ENCODE measurements at regions not wholly inside any gene's neighbourhood (a gene's known extent, or its start where the extent isn't known, plus 50 kb on each side); places are given as distances from the start of the nearest gene placed in this dataset.
A peak's percentile ranks its signal among the peaks of the same experiment; 100 is the strongest.
"Not testable (repeated sequence)": the region's sequence is repeated elsewhere in the genome, so short reads cannot be mapped to it uniquely, and the experiment has no call there.

DNA sequence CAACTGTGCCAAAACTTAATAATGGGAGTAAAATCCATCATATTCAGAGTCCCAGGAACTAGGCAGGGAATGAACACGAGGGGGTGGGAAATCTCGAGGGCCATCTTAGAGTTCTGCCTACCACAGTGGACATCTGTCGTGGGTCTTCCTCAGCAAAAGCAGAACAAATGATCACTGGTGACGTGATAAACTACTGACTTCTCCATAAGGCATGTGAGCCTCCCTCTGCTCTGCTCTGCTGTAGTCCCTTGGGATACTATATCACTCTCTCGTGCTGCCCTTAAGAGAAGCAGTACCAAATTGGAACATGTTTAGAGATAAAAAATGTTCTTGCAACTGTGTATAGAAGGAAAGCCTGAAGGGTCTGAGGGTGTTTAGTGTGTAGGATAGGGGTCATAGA, 180.5 kb downstream of the SPDYE17 start:
- DNase-seq, result not testable (repeated sequence)

DNA sequence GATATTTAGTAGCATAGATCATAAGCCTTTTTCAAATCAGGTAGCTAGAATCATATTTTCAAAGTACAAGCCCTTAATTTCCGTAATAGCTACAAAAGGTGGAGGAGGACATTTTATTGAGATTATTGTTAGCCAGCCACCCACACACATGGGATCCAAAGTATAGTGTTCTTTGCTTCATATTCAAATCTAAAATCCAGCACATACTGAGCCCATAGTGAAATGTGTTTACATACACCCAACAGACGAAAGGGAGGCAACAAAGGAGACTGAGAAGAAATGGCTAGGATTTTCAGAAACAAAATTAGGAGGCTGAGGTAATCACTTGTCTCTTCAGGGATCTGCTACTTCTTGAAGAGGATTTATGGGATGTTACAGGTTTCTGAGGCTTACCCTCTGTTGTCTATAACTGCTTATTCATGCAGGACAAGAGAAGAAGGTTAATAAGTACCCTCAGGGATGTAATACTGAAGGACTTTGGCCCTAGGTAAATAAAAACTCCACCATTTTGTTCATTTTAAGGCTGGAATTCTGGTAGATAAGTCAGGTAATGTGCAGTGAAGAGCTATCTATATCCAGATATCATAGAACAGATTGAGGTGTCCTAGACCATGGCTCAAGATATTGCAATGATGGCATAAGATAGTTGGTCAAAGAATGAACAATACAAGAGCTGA, 182.1 kb downstream of the SPDYE17 start:
- not testable (repeated sequence) for DNase-seq

DNA sequence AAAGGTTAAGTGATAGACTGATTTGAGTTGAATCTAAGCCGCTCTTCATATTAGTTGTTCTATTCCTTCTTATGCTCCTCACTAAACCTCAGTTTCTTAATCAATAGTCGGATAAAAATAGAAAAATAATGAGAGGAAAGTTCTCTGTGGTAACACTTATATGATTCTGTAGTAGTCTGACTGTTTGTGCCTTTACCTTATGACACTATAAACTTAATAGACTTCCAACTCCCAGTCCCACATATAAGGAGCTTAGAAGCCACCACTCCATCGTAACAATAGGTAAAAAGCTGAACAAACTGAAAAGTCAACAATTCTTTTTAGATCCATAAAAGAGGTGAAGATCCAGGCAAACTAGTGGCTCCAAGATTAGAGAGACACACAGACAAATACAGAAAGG, 192.3 kb downstream of the SPDYE17 start:
- DNase-seq, result not testable (repeated sequence)

DNA sequence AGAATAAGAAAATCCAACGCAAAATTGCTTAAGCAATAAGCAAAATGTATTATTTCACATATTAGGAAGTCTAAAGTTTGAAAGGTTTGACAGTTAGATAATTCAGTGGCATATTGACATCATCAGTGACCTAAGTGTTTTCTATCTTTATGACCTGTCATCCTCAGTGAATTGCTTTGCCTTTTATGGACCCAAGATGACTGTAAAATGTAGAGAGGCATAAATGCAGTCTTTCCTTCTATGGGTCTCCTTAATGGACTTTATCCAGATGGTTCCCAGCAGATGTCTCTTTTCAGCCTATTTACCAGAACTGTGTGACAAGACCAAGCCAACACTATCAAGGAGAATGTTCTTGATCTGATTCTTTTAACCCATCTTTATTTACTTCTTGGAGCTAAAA, 192.9 kb downstream of the SPDYE17 start:
- DNase-seq, result not testable (repeated sequence)

DNA sequence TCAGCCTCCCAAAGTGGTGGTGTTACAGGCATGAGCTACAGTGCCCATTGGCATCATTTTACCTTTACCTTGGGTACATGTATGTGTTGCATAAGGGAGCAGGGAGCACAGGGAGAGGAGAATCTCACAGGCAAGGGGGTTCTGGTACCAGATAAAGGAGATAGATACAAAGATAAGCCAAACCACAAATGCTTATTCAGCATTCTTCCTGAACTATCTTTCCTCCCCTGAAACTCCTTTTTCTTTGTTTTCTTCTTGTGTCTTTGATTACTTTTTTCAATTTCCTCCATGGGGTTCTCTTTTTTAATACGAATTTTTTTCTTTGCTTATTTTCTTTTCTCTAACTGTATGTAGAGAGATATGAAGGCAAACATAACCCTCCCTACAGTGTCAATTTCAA, 193.8 kb downstream of the SPDYE17 start:
- not testable (repeated sequence) for DNase-seq

DNA sequence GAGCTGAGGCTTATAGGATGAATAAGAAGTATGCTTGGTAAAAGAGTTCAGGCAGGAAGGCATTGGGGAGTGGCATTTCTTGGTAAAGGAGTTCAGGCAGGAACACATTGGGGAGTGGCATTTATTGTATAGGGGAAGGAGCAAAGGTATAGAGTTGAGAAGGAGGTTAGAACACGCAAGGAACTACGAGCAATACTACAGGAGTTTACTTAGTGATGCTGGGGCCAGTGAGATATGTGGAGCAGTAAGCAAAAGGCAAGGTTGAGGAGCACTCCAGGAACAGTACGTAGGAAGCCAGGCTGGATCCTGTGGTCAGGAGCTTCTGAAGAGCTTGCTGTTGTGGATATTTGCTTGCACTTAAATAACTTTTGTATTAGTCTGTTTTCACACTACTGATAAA, 202.2 kb upstream of the POMZP3 start:
- not testable (repeated sequence) for DNase-seq

DNA sequence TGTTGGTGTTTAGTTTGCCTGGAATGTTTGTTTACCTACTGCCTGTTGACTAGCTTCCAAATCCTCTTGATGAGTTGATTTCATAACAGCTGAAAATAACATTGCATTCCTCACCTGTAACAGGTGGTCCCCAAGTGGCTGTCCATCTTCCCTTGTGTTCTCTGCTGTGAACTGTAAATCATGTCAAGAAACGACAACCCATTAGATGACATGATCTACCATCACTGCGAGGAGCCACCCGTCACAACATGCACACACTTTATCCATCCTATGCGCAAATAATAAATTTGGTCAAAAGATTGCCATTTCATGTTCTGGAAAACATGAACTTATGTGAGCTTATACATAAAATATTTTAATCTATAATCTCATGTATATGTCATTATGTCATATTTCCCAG, 199.1 kb upstream of the POMZP3 start:
- not testable (repeated sequence) for DNase-seq

DNA sequence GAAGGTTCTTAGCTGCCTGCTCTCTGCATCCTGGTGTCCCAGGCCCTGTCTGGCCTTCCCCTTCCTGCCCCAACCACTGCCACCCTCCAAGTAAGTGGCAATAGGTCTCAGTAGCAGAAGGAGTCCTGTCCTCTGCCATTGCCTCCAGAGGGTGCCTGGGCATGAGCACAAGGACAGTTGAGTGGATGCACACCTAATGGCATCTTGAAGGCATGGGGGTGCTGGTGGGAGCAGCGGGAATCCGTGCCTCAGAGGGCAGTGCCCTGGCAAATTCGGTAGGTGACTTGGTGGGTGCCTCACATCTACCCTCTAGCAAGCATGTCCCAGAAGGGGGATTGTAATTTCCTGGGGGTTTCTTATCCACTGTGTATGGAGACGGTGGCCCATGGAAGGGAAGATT, 182.8 kb upstream of the POMZP3 start:
- DNase-seq, result not testable (repeated sequence)

DNA sequence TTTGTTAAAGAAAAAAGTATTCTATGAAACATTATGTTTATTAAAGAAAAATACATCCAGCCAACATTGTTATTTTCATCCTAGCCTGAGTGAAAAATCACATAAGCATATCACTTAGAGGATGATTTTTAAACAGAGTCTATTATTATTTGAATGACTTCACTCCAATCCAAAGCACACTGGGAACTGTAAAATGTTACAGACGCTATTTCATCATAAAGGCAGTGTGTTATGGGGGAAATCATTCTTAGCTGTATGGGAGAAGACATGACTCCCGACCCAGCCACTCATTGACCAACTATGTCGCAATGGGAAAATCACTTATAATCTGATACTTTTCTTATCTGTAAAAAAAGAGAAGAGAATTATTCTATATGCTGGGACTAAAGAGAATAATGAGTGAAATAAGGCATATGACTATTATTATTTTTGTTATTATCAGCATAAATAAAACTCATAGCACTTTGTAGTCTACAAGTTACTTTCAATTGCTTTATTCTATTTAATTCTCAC, 180.6 kb upstream of the POMZP3 start:
- DNase-seq, result not testable (repeated sequence)

DNA sequence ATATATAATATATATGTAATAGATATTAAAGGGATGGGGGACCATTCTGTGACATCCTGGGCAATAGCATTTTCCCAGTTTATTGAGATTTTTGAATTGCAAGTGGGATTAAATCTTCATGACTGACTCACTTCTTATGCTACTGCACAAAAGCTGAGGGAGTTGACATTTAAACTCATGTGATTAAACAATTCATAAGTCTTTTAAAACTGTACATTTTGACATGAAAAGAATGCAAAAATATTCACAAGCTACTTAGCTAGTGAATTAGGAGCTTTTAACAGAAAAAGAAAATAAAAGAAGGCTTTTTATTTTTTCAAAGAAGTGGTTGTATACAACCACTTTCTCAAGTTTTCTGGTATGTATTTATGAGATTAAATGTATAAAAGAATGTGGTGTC, 179.4 kb upstream of the POMZP3 start:
- not testable (repeated sequence) for DNase-seq

DNA sequence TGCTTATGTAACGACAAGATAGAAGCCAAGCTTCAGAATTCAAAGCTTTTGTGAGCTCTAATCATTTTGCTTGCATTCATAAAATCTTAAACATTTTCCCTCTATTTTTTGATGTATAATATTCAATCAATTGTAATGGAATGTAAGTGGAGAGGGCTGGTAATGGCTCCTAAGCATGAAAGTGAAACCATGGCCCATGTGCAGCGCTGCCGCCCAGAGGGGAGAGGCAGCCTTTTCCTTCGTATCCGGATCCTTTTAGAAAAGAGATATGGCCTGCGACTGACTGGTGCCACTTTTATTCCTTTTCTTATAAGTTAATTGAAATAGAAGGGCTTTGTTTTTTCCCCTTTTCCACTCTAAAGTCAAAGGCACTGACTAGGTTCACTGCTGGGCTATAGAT, 178.9 kb upstream of the POMZP3 start:
- DNase-seq, result peak in 3 of 51 donors; percentile 2 to 11 (median 9)

DNA sequence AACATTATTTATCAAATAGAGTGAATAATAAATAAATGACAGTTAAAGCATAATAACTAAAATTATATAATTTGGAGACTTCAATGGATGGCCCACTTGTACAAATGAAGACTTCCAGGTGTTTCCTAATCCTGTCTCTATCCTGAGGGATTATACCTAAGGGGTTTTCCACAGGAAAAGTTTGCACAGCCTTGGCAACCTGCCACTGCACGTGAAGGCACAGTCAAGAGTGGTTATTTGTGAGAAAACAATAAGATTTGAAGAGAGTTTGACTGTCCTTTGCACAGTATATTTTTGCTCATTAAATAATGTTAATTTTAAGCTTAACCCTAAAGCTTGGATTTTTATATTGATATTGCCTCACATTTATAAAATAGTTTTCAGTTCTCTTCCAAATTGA, 178.2 kb upstream of the POMZP3 start:
- DNase-seq, result not testable (repeated sequence)

DNA sequence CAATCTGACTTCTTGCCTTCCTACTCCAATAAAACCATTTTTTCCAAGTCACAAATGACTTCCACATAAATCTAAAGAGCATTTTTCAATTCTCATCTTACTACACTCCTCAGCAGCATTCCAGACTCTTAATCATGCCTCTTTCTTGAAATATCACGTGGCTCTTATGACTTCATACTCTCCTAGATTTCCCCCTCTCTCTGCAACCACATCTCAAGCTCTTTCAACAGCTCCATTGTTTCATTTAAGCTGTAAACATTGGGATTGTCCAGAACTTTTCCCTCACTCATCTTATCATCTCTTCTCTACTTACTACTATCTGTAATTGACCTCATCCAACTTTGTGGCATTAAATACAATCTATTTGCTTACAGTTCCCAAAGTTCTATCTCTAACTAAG, 170.6 kb upstream of the POMZP3 start:
- DNase-seq, result not testable (repeated sequence)

DNA sequence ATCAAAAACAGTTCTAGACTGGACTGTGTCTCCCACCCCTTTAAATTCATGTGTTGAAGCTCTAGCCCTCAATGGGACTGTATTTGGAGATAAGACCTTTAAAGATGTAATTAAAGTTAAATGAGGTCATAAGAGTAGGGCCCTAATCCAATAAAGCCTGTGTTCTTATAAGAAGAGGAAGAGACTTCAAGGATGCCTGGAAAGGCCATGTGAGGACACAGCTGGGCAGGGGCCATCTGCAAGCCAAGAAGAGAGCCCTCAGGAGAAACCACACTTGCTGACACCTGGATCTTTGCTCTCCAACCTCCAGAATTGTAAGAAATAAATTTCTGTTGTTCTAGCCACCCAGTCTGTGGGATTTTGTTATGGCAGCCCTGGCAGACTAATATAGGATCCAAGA, 153.6 kb upstream of the POMZP3 start:
- DNase-seq, result not testable (repeated sequence)

DNA sequence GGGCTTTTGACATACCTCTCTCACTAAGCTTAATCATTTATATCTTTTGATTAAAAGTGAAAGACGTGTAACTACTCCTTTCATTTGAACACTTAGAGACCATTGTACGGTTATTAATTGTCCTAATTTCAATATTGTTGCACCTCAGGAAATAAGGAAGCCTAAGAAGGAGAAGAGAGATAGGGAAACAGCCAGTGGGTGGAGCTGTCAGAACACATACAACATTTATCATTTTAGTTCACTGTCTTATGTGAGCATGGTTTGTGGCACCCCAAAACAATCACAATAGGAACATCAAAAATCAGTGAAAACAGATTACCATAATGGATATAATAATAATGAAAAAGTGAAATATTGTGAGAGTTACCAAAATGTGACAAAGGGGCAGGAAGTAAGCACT, 147.2 kb upstream of the POMZP3 start:
- DNase-seq, result peak in 3 of 51 donors; percentile 0 to 19 (median 4)

DNA sequence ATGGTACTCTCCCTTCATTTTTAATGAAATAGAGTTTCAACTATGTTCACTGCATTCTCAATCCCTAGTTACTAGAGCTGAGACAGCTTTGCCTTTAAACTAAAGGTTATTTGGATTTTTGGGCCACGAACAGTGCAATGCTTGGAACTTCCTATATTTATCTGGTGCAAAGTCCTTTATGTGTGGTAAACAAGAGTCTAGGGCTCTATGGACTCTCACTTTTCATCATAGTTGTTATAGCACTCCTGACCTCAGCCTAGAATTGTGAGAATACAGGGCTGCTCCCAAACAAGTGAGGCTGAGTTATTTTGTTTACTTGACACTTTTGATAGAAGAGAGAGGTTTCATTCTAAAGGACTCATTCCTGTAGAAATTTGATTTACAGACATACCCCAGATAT, 144.9 kb upstream of the POMZP3 start:
- not testable (repeated sequence) for DNase-seq

DNA sequence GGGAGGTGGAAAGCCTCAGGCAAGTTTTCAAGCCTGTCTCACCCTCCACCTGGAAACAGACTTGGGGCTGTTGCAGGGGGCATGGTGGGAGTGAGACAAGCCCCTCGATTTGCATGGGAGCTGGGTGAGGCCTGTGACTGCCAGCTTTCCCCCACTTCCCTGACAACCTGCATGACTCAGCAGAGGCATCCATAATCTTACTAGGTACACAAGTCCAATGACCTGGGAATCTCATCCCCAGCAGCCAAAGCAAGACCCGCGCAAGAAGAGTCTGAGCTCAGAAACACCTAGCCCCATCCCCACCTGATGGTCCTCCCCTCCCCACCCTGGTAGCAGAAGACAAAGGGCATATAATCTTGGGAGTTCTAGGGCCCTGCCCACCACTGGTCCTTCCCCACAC, 136.9 kb upstream of the POMZP3 start:
- DNase-seq, result not testable (repeated sequence)

DNA sequence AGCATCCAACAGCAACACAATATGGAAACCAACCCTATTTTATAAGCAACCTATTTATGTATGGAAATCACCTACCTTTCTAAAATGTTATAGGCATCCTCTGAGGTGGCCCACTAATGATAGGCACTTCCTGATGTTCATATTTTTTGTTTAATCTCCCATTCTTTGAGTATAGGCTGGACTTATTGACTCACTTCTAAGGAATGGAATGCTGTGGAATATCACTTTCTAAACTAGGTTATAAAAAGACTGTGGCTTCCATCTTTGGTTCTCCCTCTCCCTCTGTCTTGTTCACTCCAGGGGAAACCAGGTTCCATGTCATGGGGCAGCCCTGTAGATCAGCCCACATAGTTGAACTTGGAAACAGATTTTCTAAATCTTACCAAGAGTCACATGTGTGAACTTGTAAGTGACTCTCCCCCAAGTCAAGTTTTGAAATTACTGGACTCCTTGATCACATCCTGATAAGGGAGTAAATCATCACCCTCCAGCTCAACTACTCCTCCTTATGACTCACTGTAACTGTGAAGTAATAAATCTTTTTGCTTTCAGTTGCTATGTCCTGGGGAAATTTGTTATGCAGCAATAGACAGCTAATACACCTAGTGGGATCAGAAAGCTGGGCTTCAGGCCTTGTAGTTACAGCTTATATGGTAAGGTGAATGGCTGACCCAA, 133.6 kb upstream of the POMZP3 start:
- DNase-seq, result not testable (repeated sequence)

DNA sequence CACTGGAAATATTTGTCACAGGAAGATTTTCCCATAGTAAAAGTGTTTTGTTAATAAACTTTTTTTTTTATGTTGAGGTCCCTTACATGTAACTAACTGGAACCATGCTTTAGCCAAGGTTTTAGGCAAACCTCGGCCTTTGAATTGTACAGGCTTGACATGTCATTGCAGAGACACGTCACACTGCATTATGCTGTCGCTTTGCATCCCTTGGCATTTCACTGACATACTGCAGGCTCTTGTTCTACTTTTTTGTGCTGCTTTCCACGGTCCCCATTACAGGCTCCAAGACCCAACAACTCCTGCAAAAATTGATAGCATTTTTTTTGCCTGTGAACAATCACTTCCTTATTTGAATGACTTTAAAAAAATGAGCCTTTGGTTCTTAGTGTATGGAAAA, 112.5 kb upstream of the POMZP3 start:
- not testable (repeated sequence) for DNase-seq

DNA sequence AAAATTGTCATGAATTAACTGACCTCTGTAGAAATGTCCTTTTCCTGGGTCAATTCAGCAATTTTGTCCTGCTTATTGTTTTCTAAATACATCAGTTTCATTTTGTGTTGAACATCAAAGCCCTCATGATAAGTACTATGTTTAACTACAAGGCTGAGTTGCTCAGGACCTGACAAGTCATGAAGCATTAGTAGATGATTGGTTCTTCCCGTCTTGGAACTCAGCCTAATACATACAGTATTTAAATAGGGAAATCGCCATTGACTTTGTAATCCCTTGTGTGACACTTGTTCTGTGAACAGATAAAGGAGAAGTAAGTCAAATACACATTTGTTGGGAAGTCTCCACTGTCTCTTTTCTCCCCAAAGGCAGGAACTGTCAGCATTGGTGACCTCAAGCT, 109.6 kb upstream of the POMZP3 start:
- not testable (repeated sequence) for DNase-seq

DNA sequence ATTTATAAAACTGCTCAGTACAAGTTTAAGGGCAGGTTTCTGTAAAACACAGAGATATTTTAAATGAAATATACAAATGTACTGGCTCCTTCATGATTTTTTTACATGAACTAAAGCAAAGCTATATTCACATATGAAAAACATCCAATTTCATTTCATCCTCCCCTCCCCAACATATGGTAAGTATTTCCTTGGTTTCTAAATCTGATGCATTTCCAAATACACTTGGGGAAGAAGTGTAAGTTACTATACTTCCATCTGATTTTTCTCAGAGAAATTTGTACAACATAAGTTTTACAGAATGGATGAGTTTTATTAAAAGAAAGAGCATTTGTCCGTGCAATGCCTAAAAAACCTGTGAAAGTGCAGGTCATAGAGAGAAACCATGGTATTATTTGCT, 109.0 kb upstream of the POMZP3 start:
- not testable (repeated sequence) for DNase-seq

DNA sequence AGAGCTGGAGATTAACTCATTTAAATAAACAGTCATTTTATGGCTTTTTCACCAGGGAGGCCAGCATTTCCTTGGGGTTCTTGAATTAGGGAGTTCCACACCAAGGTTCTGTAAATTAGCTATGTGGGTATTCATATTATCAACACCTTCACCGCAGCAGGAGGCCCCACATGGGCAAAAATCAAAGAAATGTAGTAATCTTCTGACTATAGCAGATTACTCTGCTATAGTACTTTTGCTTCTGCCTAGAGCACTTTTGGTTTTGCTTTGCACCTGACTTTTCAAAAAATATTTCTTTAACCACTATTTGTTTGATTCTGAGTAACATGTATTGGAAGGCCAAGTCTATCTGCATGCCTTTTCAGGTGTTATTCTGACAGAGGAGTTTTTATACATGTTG, 108.6 kb upstream of the POMZP3 start:
- DNase-seq, result not testable (repeated sequence)

DNA sequence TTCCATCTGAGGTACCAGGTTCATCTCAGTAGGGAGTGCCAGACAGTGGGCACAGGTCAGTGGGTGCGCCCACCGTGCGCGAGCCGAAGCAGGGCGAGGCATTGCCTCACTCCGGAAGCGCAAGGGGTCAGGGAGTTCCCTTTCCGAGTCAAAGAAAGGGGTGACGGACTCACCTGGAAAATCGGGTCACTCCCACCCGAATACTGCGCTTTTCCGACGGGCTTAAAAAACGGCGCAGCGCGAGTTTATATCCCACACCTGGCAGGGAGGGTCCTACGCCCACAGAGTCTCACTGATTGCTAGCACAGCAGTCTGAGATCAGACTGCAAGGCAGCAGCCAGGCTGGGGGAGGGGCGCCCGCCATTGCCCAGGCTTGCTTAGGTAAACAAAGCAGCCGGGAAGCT, 101.5 kb upstream of the POMZP3 start:
- not testable (repeated sequence) for DNase-seq
